Right lung (tissue), 2 donors: ENCODE measurements at regions not wholly inside any gene's neighbourhood (a gene's known extent, or its start where the extent isn't known, plus 50 kb on each side); places are given as distances from the start of the nearest gene placed in this dataset.
A peak's percentile ranks its signal among the peaks of the same experiment; 100 is the strongest.
"Not testable (repeated sequence)": the region's sequence is repeated elsewhere in the genome, so short reads cannot be mapped to it uniquely, and the experiment has no call there.

Source experiments
- DNase-seq, 2 donors: peaks; one replicate each; pipeline ENCODE4 v3.0.0-alpha.2; 2013

GRCh38 chr5:67814569-67815311 is 400.8 kb upstream of the PIK3R1 start:
- no peak for DNase-seq

- DNase-seq, result no peak
These were observed 401.5 kb upstream of the PIK3R1 start for GRCh38 chr5:67813877-67814539.

- DNase-seq, result peak; percentile 16 to 19
These were observed 406.0 kb upstream of the PIK3R1 start for GRCh38 chr5:67809589-67809988.

GRCh38 chr5:67808340-67808739 is 407.2 kb upstream of the PIK3R1 start:
- DNase-seq, result no peak

GRCh38 chr5:67807439-67807888 is 408.1 kb upstream of the PIK3R1 start:
- DNase-seq, result no peak

GRCh38 chr5:67806654-67807438 is 408.7 kb upstream of the PIK3R1 start:
- DNase-seq, result no peak

- no peak for DNase-seq
These were observed 409.7 kb upstream of the PIK3R1 start for GRCh38 chr5:67805666-67806348.

GRCh38 chr5:67802766-67803165 is 412.8 kb upstream of the PIK3R1 start:
- no peak for DNase-seq

- DNase-seq, result no peak
These were observed 415.8 kb upstream of the PIK3R1 start for GRCh38 chr5:67799732-67800234.

GRCh38 chr5:67798470-67798869 is 417.1 kb upstream of the PIK3R1 start:
- not testable (repeated sequence) for DNase-seq

- DNase-seq, result no peak
These were observed 419.6 kb upstream of the PIK3R1 start for GRCh38 chr5:67795781-67796477.

- DNase-seq, result no peak
These were observed 421.6 kb upstream of the PIK3R1 start for GRCh38 chr5:67793966-67794365.

GRCh38 chr5:67793418-67793817 is 422.1 kb upstream of the PIK3R1 start:
- no peak for DNase-seq

GRCh38 chr5:67792891-67793290 is 422.7 kb upstream of the PIK3R1 start:
- DNase-seq, result no peak

- no peak for DNase-seq
These were observed 425.2 kb upstream of the PIK3R1 start for GRCh38 chr5:67790390-67790789.

GRCh38 chr5:67779893-67780623 is 435.5 kb upstream of the PIK3R1 start:
- not testable (repeated sequence) for DNase-seq

GRCh38 chr5:67774786-67775185 is 440.8 kb upstream of the PIK3R1 start:
- no peak for DNase-seq

- DNase-seq, result no peak
These were observed 441.3 kb upstream of the PIK3R1 start for GRCh38 chr5:67774267-67774552.

GRCh38 chr5:67773411-67774266 is 441.9 kb upstream of the PIK3R1 start:
- no peak for DNase-seq

GRCh38 chr5:67771791-67772190 is 443.8 kb upstream of the PIK3R1 start:
- DNase-seq, result no peak
